SK-N-SH treated with all-trans-retinoic acid at 6 μM for 48 hours (cell line): ENCODE measurements at regions not wholly inside any gene's neighbourhood (a gene's known extent, or its start where the extent isn't known, plus 50 kb on each side); places are given as distances from the start of the nearest gene placed in this dataset.

Source experiments
- ARNTL ChIP-seq: fragments of 450-650 bp; formaldehyde crosslinking; IDR thresholded peaks from 2 replicates; pipeline ENCODE4 v1.5.0; 2020; ENCODE audit warnings: low read depth, mild to moderate bottlenecking, moderate library complexity, borderline replicate concordance
- ESRRG ChIP-seq: fragments of 250-450 bp; sonication (Bioruptor Pico); IDR thresholded peaks from 2 replicates; pipeline ENCODE4 v1.6.1; 2021; ENCODE audit warnings: mild to moderate bottlenecking
- ZFP3 ChIP-seq: fragments of 250-450 bp; sonication (Bioruptor Pico); IDR thresholded peaks from 2 replicates; pipeline ENCODE4 v1.5.0; 2020; ENCODE audit warnings: mild to moderate bottlenecking, moderate library complexity
- ZFP30 ChIP-seq: fragments of 450-650 bp; formaldehyde crosslinking; IDR thresholded peaks from 2 replicates; pipeline ENCODE4 v1.5.0; 2022; ENCODE audit warnings: mild to moderate bottlenecking, moderate library complexity
- TF ChIP-seq, protein P1 (sequence below): fragments of 250-450 bp; sonication (Bioruptor Pico); IDR thresholded peaks from 2 replicates; pipeline ENCODE4 v1.5.1; 2020; ENCODE audit warnings: low read depth, mild to moderate bottlenecking, moderate library complexity

- TF ChIP-seq ZFP30 (CRISPR knock-in tag) (no peak), ESRRG (CRISPR knock-in tag) (no peak), ARNTL (no peak), ZFP3 (CRISPR knock-in tag) (no peak)
- TF ChIP-seq, protein P1, sequence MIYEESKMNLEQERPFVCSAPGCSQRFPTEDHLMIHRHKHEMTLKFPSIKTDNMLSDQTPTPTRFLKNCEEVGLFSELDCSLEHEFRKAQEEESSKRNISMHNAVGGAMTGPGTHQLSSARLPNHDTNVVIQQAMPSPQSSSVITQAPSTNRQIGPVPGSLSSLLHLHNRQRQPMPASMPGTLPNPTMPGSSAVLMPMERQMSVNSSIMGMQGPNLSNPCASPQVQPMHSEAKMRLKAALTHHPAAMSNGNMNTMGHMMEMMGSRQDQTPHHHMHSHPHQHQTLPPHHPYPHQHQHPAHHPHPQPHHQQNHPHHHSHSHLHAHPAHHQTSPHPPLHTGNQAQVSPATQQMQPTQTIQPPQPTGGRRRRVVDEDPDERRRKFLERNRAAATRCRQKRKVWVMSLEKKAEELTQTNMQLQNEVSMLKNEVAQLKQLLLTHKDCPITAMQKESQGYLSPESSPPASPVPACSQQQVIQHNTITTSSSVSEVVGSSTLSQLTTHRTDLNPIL: no peak
Measured at GRCh38 chr12:93184672-93185368, 192.9 kb upstream of the NUDT4 start.
